Common myeloid progenitor, CD34-positive (primary cell): ENCODE measurements at regions not wholly inside any gene's neighbourhood (a gene's known extent, or its start where the extent isn't known, plus 50 kb on each side); places are given as distances from the start of the nearest gene placed in this dataset.

ENCODE experiments used
- CTCF ChIA-PET: fragments of 350-600 bp; sonication (Branson Sonifier 250); formaldehyde crosslinking; loops from one replicate; lab custom pipeline; 2021; ENCODE audit warnings: antibody characterized with exemption; lab: Charles Lee
- POLR2A ChIA-PET: fragments of 350-600 bp; sonication (Branson Sonifier 250); formaldehyde crosslinking; loops from one replicate; lab custom pipeline; 2021; ENCODE audit warnings: antibody characterized with exemption; lab: Charles Lee
- DNase-seq, 3 donors: peaks; one replicate each; pipeline versions ENCODE4 v3.0.0 to v3.0.0-alpha.2; 2013
- H3K27ac ChIP-seq, 2 experiments: 1 replicate in 1 of 2; 2 replicates in 1 of 2; pipeline ENCODE4 v1.7.0; 2013; ENCODE audit warnings: inconsistent platforms in 2 of 2, low read length in 2 of 2, mild to moderate bottlenecking in 2 of 2, low read depth in 1 of 2, moderate library complexity in 1 of 2; ENCODE audit not compliant: severe bottlenecking in 2 of 2, insufficient read depth in 1 of 2, poor library complexity in 1 of 2
- H3K27me3 ChIP-seq, 5 experiments: replicated peaks in 2 of 5; 1 replicate in 3 of 5; 2 replicates in 2 of 5; pipeline versions ENCODE4 v1.6.1 to v1.7.0; 2013; ENCODE audit warnings: low read length in 4 of 5, mild to moderate bottlenecking in 2 of 5, moderate library complexity in 2 of 5, inconsistent platforms in 1 of 5; ENCODE audit not compliant: insufficient read depth in 5 of 5, control insufficient read depth in 4 of 5
- H3K36me3 ChIP-seq, 4 experiments: 1 replicate in 2 of 4; 2 replicates in 2 of 4; pipeline versions ENCODE4 v1.6.1 to v1.7.0; 2013; ENCODE audit warnings: low read length in 3 of 4, control low read depth in 1 of 4, mild to moderate bottlenecking in 1 of 4; ENCODE audit not compliant: control insufficient read depth in 4 of 4, insufficient read depth in 4 of 4
- H3K4me1 ChIP-seq, 4 experiments: 1 replicate in 3 of 4; 2 replicates in 1 of 4; pipeline versions ENCODE4 v1.6.1 to v1.7.1; 2013; ENCODE audit warnings: low read length in 3 of 4, mild to moderate bottlenecking in 3 of 4, control low read depth in 1 of 4, inconsistent platforms in 1 of 4, moderate library complexity in 1 of 4; ENCODE audit not compliant: control insufficient read depth in 4 of 4, insufficient read depth in 4 of 4; ENCODE audit errors: control extremely low read depth in 1 of 4
- H3K4me3 ChIP-seq, 7 experiments: 1 replicate in 4 of 7; 2 replicates in 3 of 7; pipeline versions ENCODE4 v1.5.1 to v1.7.0; 2013; ENCODE audit warnings: mild to moderate bottlenecking in 7 of 7, low read length in 6 of 7, moderate library complexity in 6 of 7, inconsistent platforms in 2 of 7, low read depth in 2 of 7, control low read depth in 1 of 7; ENCODE audit not compliant: insufficient read depth in 4 of 7, control insufficient read depth in 1 of 7; ENCODE audit errors: extremely low read depth in 1 of 7
- H3K9me3 ChIP-seq, 5 experiments: 1 replicate in 4 of 5; 2 replicates in 1 of 5; pipeline versions ENCODE4 v1.6.1 to v1.7.1; 2013; ENCODE audit warnings: low read length in 4 of 5, mild to moderate bottlenecking in 2 of 5, inconsistent platforms in 1 of 5, low read depth in 1 of 5, moderate library complexity in 1 of 5; ENCODE audit not compliant: control insufficient read depth in 4 of 5, insufficient read depth in 2 of 5; ENCODE audit errors: control extremely low read depth in 1 of 5
- WGBS: methylation state at CpG from one replicate; pipeline ENCODE4 v1.1.5; 2013; ENCODE audit not compliant: insufficient coverage; 5-methylcytosine and 5-hydroxymethylcytosine counted together

DNA sequence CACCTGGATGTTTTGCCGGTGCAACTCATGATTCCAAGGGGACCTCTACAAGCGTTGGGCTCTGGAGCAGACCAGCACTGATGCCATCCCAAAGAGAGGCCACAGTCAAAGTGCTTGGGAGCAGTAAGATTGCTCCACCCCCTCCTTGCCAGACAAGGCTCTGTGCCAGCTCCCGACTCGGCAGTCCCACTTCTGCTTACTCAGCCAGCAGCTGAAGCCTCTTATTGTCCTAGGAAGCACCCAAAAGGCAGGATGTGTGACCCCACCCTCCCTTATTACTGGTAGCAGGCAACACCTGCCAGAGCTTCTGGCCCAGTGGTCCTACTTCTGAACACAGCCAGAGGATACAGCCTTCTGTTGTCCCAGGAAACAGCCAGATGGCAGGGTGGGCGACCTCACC is 614.2 kb downstream of the TENT5A start:
- POLR2A ChIA-PET, result no interaction called here
- DNase-seq, result no peak
- Histone ChIP-seq H3K36me3 (no peaks in the 10 kb centered on the region), H3K27ac (no peak overlapping the region), H3K4me1 (no peaks in the 10 kb centered on the region), H3K4me3 (no peak overlapping the region), H3K9me3 (peaks cover 0 to 3% (median 0%) of the 10 kb centered on the region in 5 experiments), H3K27me3 (no peaks in the 10 kb centered on the region)
- CTCF ChIA-PET, result no interaction called here
- WGBS, result 92% methylated on average over 5 of the region's 5 CpGs

GRCh38 chr6:81130969-81131368 is 621.5 kb downstream of the TENT5A start:
- WGBS, result 0% methylated on average over 1 of the region's 1 CpG
- Histone ChIP-seq H3K4me3 (no peak overlapping the region), H3K27me3 (no peaks in the 10 kb centered on the region), H3K9me3 (no peaks in the 10 kb centered on the region), H3K36me3 (no peaks in the 10 kb centered on the region), H3K27ac (peak overlapping the region; percentile 13 to 36), H3K4me1 (peaks cover 0 to 11% (median 7%) of the 10 kb centered on the region in 4 experiments)
- DNase-seq, result peak; percentile 89 to 98 (median 96)
- ChIA-PET CTCF (no interaction called here), POLR2A (interaction anchor here (1.3 kb wide), 1 partner anchor 18 kb away, joined by 3 read pairs; no protein-coding TSS in a partner anchor)

DNA sequence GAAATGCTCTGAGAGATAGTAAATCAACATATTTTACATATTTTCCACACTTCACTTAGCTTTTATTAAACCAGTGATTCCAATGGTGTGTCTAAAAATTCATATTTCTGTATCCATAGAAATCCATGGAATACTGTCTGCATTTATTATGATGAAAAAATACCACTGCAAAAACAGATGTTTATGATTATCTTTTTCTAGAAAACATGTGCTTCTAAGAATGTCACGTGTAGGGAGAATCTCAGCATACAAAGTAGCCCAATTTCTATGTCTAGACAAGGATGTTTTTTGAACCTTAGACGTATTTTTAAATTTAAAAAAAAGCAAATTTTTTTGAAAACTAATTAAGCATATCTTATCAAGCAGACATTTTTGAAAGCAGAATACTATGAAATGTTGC is 622.4 kb downstream of the TENT5A start:
- H3K4me3 ChIP-seq, result no peak overlapping the region
- ChIA-PET CTCF (no interaction called here), POLR2A (interaction anchor here (1.3 kb wide), 1 partner anchor 19 kb away, joined by 3 read pairs; no protein-coding TSS in a partner anchor)
- no peaks in the 10 kb centered on the region for H3K9me3 ChIP-seq
- no peak for DNase-seq
- H3K36me3 ChIP-seq, result no peaks in the 10 kb centered on the region
- H3K27ac ChIP-seq, result no peak overlapping the region
- peaks cover 0 to 11% (median 7%) of the 10 kb centered on the region in 4 experiments for H3K4me1 ChIP-seq
- H3K27me3 ChIP-seq, result no peaks in the 10 kb centered on the region
- WGBS, result no CpG with 5 or more reads among the region's 2 CpGs

DNA sequence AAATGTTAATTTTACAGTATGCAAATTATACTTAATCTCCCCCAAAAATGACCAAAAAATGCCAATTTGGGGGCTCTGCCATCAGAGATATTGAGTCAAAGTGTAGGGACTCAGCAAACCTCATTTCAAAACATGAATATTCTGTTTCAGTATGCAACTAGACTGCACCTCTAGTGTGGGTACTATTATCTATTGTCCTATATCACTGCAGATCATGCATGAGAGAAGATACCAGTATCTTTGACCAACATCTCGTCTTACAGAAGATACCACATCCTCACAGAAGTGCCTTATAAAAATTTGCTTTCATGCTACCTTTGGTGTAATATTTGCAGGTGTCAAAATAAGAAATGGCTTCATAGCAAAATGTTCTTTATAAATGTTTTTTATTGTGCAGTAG is 623.8 kb downstream of the TENT5A start:
- peak in 1 of 3 donors; percentile 25 for DNase-seq
- Histone ChIP-seq H3K27ac (no peak overlapping the region), H3K36me3 (no peaks in the 10 kb centered on the region), H3K9me3 (no peaks in the 10 kb centered on the region), H3K4me3 (no peak overlapping the region), H3K4me1 (peaks cover 0 to 11% (median 7%) of the 10 kb centered on the region in 4 experiments), H3K27me3 (no peaks in the 10 kb centered on the region)
- CTCF ChIA-PET, result no interaction called here
- POLR2A ChIA-PET, result no interaction called here
- WGBS, result no CpG with 5 or more reads among the region's 1 CpG

- no peak for DNase-seq
- 80% methylated on average over 1 of the region's 2 CpGs for WGBS
- peaks cover 0 to 8% (median 5%) of the 10 kb centered on the region in 4 experiments for H3K4me1 ChIP-seq
- H3K27me3 ChIP-seq, result no peaks in the 10 kb centered on the region
- ChIA-PET POLR2A (no interaction called here), CTCF (no interaction called here)
- H3K9me3 ChIP-seq, result no peaks in the 10 kb centered on the region
- H3K4me3 ChIP-seq, result no peak overlapping the region
- no peaks in the 10 kb centered on the region for H3K36me3 ChIP-seq
- no peak overlapping the region for H3K27ac ChIP-seq
Observed at GRCh38 chr6:81126150-81126549, 626.3 kb downstream of the TENT5A start.

- no peaks in the 10 kb centered on the region for H3K36me3 ChIP-seq
- no peaks in the 10 kb centered on the region for H3K4me1 ChIP-seq
- H3K27ac ChIP-seq, result no peak overlapping the region
- no peak overlapping the region for H3K4me3 ChIP-seq
- no peaks in the 10 kb centered on the region for H3K27me3 ChIP-seq
- CTCF ChIA-PET, result no interaction called here
- 100% methylated on average over 2 of the region's 3 CpGs for WGBS
- H3K9me3 ChIP-seq, result peaks cover 0 to 3% (median 0%) of the 10 kb centered on the region in 5 experiments
- POLR2A ChIA-PET, result no interaction called here
- no peak for DNase-seq
Observed at GRCh38 chr6:81120280-81120679, 632.2 kb downstream of the TENT5A start.

GRCh38 chr6:81105998-81106397 is 646.5 kb downstream of the TENT5A start:
- WGBS, result 80% methylated on average over 1 of the region's 1 CpG
- no peak overlapping the region for H3K4me3 ChIP-seq
- CTCF ChIA-PET, result interaction anchor here (0.9 to 1.1 kb wide), 2 partner anchors 36 to 900 kb away, joined by 3 read pairs; no protein-coding TSS in a partner anchor

More at GRCh38 chr6:81105998-81106397, 646.5 kb downstream of the TENT5A start:
- Histone ChIP-seq H3K4me1 (no peaks in the 10 kb centered on the region), H3K9me3 (peaks cover 0 to 5% (median 0%) of the 10 kb centered on the region in 5 experiments), H3K36me3 (no peaks in the 10 kb centered on the region), H3K27ac (no peak overlapping the region), H3K27me3 (no peaks in the 10 kb centered on the region)
- DNase-seq, result peak; percentile 2 to 10 (median 9)
- POLR2A ChIA-PET, result no interaction called here
